GM12878 (cell line): ENCODE measurements at regions not wholly inside any gene's neighbourhood (a gene's known extent, or its start where the extent isn't known, plus 50 kb on each side); places are given as distances from the start of the nearest gene placed in this dataset.

Experiments used
- CEBPB ChIP-seq, 2 experiments: fragments of 150-350 bp in 1 of 2; IDR thresholded peaks; 2 replicates each; pipeline ENCODE4 v1.6.1; 2012 to 2014; ENCODE audit warnings: low read depth in 2 of 2, low read length in 2 of 2, borderline replicate concordance in 1 of 2, inconsistent platforms in 1 of 2
- CEBPZ ChIP-seq: fragments of 150-350 bp; IDR thresholded peaks from 2 replicates; pipeline ENCODE4 v1.6.1; 2016; ENCODE audit warnings: low read depth, low read length
- MAX ChIP-seq: IDR thresholded peaks from 2 replicates; pipeline ENCODE4 v1.6.1; 2012; ENCODE audit warnings: low read depth, low read length, improper control_type of control experiment
- PKNOX1 ChIP-seq: fragments of 450-650 bp; IDR thresholded peaks from 2 replicates; pipeline ENCODE4 v1.6.1; 2016; ENCODE audit warnings: mild to moderate bottlenecking
- SIX5 ChIP-seq: IDR thresholded peaks from 2 replicates; pipeline ENCODE4 v1.6.1; 2011; ENCODE audit warnings: mild to moderate bottlenecking, low read depth, low read length, moderate library complexity; ENCODE audit not compliant: severe bottlenecking
- TF ChIP-seq, protein P1 (sequence below): fragments of 450-650 bp; IDR thresholded peaks from 2 replicates; pipeline ENCODE4 v1.6.1; 2016; ENCODE audit warnings: mild to moderate bottlenecking, moderate library complexity, borderline replicate concordance

GRCh38 chr2:225763711-225764110, 364.2 kb downstream of the NYAP2 start:
- TF ChIP-seq SIX5 (no peak), CEBPB (IDR thresholded peaks at IDR 0.05; ENCODE audit: borderline replicate concordance in 1 of 2, low read depth in 2 of 2, low read length in 2 of 2) (no peak), CEBPZ (no peak), MAX (no peak), PKNOX1 (no peak)
- TF ChIP-seq, protein P1, sequence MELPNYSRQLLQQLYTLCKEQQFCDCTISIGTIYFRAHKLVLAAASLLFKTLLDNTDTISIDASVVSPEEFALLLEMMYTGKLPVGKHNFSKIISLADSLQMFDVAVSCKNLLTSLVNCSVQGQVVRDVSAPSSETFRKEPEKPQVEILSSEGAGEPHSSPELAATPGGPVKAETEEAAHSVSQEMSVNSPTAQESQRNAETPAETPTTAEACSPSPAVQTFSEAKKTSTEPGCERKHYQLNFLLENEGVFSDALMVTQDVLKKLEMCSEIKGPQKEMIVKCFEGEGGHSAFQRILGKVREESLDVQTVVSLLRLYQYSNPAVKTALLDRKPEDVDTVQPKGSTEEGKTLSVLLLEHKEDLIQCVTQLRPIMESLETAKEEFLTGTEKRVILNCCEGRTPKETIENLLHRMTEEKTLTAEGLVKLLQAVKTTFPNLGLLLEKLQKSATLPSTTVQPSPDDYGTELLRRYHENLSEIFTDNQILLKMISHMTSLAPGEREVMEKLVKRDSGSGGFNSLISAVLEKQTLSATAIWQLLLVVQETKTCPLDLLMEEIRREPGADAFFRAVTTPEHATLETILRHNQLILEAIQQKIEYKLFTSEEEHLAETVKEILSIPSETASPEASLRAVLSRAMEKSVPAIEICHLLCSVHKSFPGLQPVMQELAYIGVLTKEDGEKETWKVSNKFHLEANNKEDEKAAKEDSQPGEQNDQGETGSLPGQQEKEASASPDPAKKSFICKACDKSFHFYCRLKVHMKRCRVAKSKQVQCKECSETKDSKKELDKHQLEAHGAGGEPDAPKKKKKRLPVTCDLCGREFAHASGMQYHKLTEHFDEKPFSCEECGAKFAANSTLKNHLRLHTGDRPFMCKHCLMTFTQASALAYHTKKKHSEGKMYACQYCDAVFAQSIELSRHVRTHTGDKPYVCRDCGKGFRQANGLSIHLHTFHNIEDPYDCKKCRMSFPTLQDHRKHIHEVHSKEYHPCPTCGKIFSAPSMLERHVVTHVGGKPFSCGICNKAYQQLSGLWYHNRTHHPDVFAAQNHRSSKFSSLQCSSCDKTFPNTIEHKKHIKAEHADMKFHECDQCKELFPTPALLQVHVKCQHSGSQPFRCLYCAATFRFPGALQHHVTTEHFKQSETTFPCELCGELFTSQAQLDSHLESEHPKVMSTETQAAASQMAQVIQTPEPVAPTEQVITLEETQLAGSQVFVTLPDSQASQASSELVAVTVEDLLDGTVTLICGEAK, result no peak
